Common myeloid progenitor, CD34-positive (primary cell): ENCODE measurements at regions not wholly inside any gene's neighbourhood (a gene's known extent, or its start where the extent isn't known, plus 50 kb on each side); places are given as distances from the start of the nearest gene placed in this dataset.
"Not testable (repeated sequence)": the region's sequence is repeated elsewhere in the genome, so short reads cannot be mapped to it uniquely, and the experiment has no call there.

Experiments used
- CTCF ChIA-PET: fragments of 350-600 bp; sonication (Branson Sonifier 250); formaldehyde crosslinking; loops from one replicate; lab custom pipeline; 2021; ENCODE audit warnings: antibody characterized with exemption; lab: Charles Lee
- POLR2A ChIA-PET: fragments of 350-600 bp; sonication (Branson Sonifier 250); formaldehyde crosslinking; loops from one replicate; lab custom pipeline; 2021; ENCODE audit warnings: antibody characterized with exemption; lab: Charles Lee
- DNase-seq, 3 donors: peaks; one replicate each; pipeline versions ENCODE4 v3.0.0 to v3.0.0-alpha.2; 2013
- H3K27ac ChIP-seq, 2 experiments: 1 replicate in 1 of 2; 2 replicates in 1 of 2; pipeline ENCODE4 v1.7.0; 2013; ENCODE audit warnings: inconsistent platforms in 2 of 2, low read length in 2 of 2, mild to moderate bottlenecking in 2 of 2, low read depth in 1 of 2, moderate library complexity in 1 of 2; ENCODE audit not compliant: severe bottlenecking in 2 of 2, insufficient read depth in 1 of 2, poor library complexity in 1 of 2
- H3K27me3 ChIP-seq, 5 experiments: replicated peaks in 2 of 5; 1 replicate in 3 of 5; 2 replicates in 2 of 5; pipeline versions ENCODE4 v1.6.1 to v1.7.0; 2013; ENCODE audit warnings: low read length in 4 of 5, mild to moderate bottlenecking in 2 of 5, moderate library complexity in 2 of 5, inconsistent platforms in 1 of 5; ENCODE audit not compliant: insufficient read depth in 5 of 5, control insufficient read depth in 4 of 5
- H3K36me3 ChIP-seq, 4 experiments: 1 replicate in 2 of 4; 2 replicates in 2 of 4; pipeline versions ENCODE4 v1.6.1 to v1.7.0; 2013; ENCODE audit warnings: low read length in 3 of 4, control low read depth in 1 of 4, mild to moderate bottlenecking in 1 of 4; ENCODE audit not compliant: control insufficient read depth in 4 of 4, insufficient read depth in 4 of 4
- H3K4me1 ChIP-seq, 4 experiments: 1 replicate in 3 of 4; 2 replicates in 1 of 4; pipeline versions ENCODE4 v1.6.1 to v1.7.1; 2013; ENCODE audit warnings: low read length in 3 of 4, mild to moderate bottlenecking in 3 of 4, control low read depth in 1 of 4, inconsistent platforms in 1 of 4, moderate library complexity in 1 of 4; ENCODE audit not compliant: control insufficient read depth in 4 of 4, insufficient read depth in 4 of 4; ENCODE audit errors: control extremely low read depth in 1 of 4
- H3K4me3 ChIP-seq, 7 experiments: 1 replicate in 4 of 7; 2 replicates in 3 of 7; pipeline versions ENCODE4 v1.5.1 to v1.7.0; 2013; ENCODE audit warnings: mild to moderate bottlenecking in 7 of 7, low read length in 6 of 7, moderate library complexity in 6 of 7, inconsistent platforms in 2 of 7, low read depth in 2 of 7, control low read depth in 1 of 7; ENCODE audit not compliant: insufficient read depth in 4 of 7, control insufficient read depth in 1 of 7; ENCODE audit errors: extremely low read depth in 1 of 7
- H3K9me3 ChIP-seq, 5 experiments: 1 replicate in 4 of 5; 2 replicates in 1 of 5; pipeline versions ENCODE4 v1.6.1 to v1.7.1; 2013; ENCODE audit warnings: low read length in 4 of 5, mild to moderate bottlenecking in 2 of 5, inconsistent platforms in 1 of 5, low read depth in 1 of 5, moderate library complexity in 1 of 5; ENCODE audit not compliant: control insufficient read depth in 4 of 5, insufficient read depth in 2 of 5; ENCODE audit errors: control extremely low read depth in 1 of 5
- WGBS: methylation state at CpG from one replicate; pipeline ENCODE4 v1.1.5; 2013; ENCODE audit not compliant: insufficient coverage; 5-methylcytosine and 5-hydroxymethylcytosine counted together

DNA sequence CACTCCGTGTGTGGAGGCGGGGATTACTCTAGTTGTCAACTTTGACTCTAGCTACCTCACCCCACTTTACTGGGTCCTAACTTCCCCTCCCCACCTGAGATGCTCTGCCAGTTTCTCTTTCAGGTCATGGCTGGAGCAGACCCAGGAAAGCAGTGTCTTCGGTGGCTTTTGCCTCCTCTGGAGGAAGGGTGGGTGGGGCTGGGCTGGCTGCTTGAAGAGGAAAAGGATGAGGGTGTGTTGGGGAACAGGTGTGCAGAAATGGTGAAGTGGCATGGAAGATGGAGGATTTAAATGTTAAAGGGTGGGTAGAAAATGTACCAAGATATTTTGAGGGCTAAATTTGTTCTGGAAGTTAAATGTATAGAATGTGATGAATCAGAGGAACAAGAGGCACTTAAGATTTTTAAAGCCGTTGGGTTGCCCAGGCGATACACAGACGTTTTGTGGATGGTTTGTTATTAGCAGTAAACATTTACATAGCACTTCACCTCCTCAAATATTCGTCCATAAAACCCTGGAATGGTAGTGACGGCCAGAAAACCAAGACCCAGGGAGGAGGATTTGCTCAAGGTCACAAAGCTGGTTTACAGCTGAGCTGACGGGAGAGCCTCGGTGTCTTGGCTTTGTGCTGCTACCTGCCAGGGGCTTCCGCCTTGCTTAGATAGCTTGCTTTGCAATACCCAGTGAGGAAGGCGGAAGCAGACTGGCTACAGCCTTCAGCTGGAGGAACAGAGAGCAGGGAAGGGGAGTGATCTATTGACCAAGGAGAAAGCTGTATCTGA, 72.2 kb upstream of the PRMT8 start:
- H3K36me3 ChIP-seq, result no peaks in the 10 kb centered on the region
- no peak overlapping the region for H3K27ac ChIP-seq
- ChIA-PET CTCF (interaction anchor here (0.9 kb wide), 1 partner anchor 118 kb away, joined by 3 read pairs; no protein-coding TSS in a partner anchor), POLR2A (no interaction called here)
- DNase-seq, result no peak
- H3K27me3 ChIP-seq, result peaks cover 0 to 24% (median 3%) of the 10 kb centered on the region in 5 experiments
- peaks cover 0 to 12% (median 9%) of the 10 kb centered on the region in 5 experiments for H3K9me3 ChIP-seq
- 94% methylated on average over 7 of the region's 12 CpGs for WGBS
- H3K4me3 ChIP-seq, result no peak overlapping the region
- no peaks in the 10 kb centered on the region for H3K4me1 ChIP-seq

DNA sequence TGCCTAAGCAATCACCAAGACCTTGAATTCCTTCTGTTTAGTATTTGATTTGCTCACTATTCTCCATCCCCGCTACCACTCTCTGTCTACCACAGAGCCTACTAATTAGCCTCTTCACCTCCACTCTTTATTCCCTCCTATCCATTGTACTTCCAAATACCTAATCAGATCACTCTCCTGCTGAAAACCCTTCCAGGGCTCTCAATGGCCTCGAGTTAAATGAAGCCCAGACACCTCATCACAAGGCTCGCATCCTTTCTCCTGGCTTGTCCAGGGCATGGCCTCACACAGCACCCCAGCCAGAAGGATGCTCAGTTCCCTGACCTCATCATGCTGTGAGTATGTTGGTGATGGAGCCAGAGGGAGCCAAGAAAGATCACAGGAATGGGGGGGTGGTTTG, 71.4 kb upstream of the PRMT8 start:
- Histone ChIP-seq H3K27ac (no peak overlapping the region), H3K4me3 (no peak overlapping the region), H3K9me3 (peaks cover 0 to 7% (median 5%) of the 10 kb centered on the region in 5 experiments), H3K4me1 (no peaks in the 10 kb centered on the region), H3K36me3 (no peaks in the 10 kb centered on the region), H3K27me3 (peaks cover 0 to 24% (median 3%) of the 10 kb centered on the region in 5 experiments)
- POLR2A ChIA-PET, result no interaction called here
- no peak for DNase-seq
- CTCF ChIA-PET, result interaction anchor here (0.9 kb wide), 1 partner anchor 119 kb away, joined by 3 read pairs; no protein-coding TSS in a partner anchor
- 54% methylated on average over 2 of the region's 3 CpGs for WGBS

DNA sequence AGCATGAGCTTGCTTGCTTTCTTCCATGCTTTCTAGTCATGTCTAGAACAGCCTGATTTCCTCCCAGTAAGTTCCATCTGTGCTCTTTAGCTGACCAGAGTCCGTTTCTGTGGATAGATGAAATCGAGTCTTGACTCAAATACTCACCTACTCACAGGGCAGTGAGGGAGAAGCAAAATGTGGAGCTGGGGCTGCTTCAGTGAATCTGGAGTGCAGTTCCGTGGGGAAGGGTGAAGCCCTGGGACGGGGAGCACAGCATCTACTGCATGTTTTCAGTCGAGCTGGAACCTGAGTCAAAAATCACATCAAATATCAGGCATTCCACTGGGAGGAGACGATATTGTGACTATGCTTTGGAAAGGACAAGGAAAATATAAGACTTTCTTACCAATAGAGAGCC, 70.3 kb upstream of the PRMT8 start:
- peaks cover 0 to 24% (median 3%) of the 10 kb centered on the region in 5 experiments for H3K27me3 ChIP-seq
- ChIA-PET POLR2A (no interaction called here), CTCF (no interaction called here)
- no peak overlapping the region for H3K4me3 ChIP-seq
- WGBS, result 61% methylated on average over 3 of the region's 6 CpGs
- DNase-seq, result no peak
- no peaks in the 10 kb centered on the region for H3K4me1 ChIP-seq
- H3K36me3 ChIP-seq, result no peaks in the 10 kb centered on the region
- H3K27ac ChIP-seq, result no peak overlapping the region
- peaks cover 0 to 6% (median 1%) of the 10 kb centered on the region in 5 experiments for H3K9me3 ChIP-seq

GRCh38 chr12:3421191-3421978, 69.6 kb upstream of the PRMT8 start:
- no peaks in the 10 kb centered on the region for H3K36me3 ChIP-seq
- 66% methylated on average over 9 of the region's 13 CpGs for WGBS
- peak in 1 of 3 donors; percentile 3 for DNase-seq
- peaks cover 0 to 24% (median 3%) of the 10 kb centered on the region in 5 experiments for H3K27me3 ChIP-seq
- no peak overlapping the region for H3K27ac ChIP-seq
- CTCF ChIA-PET, result no interaction called here
- no peaks in the 10 kb centered on the region for H3K4me1 ChIP-seq
- no peak overlapping the region for H3K4me3 ChIP-seq
- H3K9me3 ChIP-seq, result peaks cover 0 to 6% (median 1%) of the 10 kb centered on the region in 5 experiments
- POLR2A ChIA-PET, result no interaction called here

DNA sequence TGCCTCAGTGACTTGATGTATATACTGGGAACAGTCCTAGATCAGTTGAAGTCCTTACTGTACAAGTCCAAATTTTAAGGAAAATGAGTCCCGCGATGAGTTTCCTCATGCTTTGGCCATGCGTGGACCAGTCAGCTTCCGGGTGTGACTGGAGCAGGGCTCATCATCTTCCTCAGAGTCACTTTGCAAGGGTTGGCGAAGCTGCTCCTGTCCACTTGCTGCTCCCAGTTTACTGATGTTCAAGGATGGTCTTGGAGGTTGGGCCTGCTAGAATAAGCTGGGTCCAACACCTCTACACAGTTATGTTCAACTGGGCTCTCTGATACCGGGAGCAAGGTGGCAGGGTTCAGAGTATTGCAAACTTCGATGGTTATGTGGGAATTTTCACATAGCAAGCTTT, 66.2 kb upstream of the PRMT8 start:
- H3K27me3 ChIP-seq, result peaks cover 0 to 20% (median 3%) of the 10 kb centered on the region in 5 experiments
- H3K4me3 ChIP-seq, H3K27ac ChIP-seq, H3K36me3 ChIP-seq, POLR2A ChIA-PET, DNase-seq, H3K9me3 ChIP-seq, H3K4me1 ChIP-seq: not testable (repeated sequence)
- 86% methylated on average over 7 of the region's 7 CpGs for WGBS
- CTCF ChIA-PET, result interaction anchor here (0.6 kb wide), 1 partner anchor 355 kb away, joined by 4 read pairs; no protein-coding TSS in a partner anchor

DNA sequence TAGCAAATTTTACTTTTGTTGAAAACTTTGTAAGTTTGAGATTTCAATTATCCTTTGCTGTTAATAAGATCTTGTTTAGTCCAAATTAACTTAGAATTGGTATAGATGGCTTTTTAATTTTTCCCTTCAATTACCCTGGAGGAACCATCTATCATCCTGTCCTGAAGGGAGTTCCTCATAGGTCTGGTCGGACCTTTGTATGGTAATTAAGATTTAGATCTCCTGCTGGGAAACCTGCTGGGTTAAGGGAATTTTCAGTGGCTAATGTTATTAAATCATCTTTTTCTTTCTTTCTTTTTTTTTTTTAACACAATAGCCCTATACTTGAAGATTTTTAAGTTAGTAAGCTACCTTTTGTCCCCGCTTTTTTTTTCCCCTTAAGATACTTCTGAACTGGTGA, 63.0 kb upstream of the PRMT8 start:
- ChIA-PET POLR2A (interaction anchor here (0.7 kb wide), 1 partner anchor 63 kb away, joined by 6 read pairs; no protein-coding TSS in a partner anchor), CTCF (no interaction called here)
- no peaks in the 10 kb centered on the region for H3K4me1 ChIP-seq
- no peaks in the 10 kb centered on the region for H3K36me3 ChIP-seq
- peaks cover 0 to 5% (median 0%) of the 10 kb centered on the region in 5 experiments for H3K27me3 ChIP-seq
- H3K4me3 ChIP-seq, result no peak overlapping the region
- no peak overlapping the region for H3K27ac ChIP-seq
- peaks cover 0 to 3% (median 2%) of the 10 kb centered on the region in 5 experiments for H3K9me3 ChIP-seq
- WGBS, result no CpG with 5 or more reads among the region's 2 CpGs
- no peak for DNase-seq
